ENCODE measurements at regions not wholly inside any gene's neighbourhood (a gene's known extent, or its start where the extent isn't known, plus 50 kb on each side); places are given as distances from the start of the nearest gene placed in this dataset.
A peak's percentile ranks its signal among the peaks of the same experiment; 100 is the strongest.

GRCh38 chrX:40247848-40248622, 150.3 kb upstream of the BCOR start:
- H3K9me3 ChIP-seq, result no peaks in the 10 kb centered on the region
- no peaks in the 10 kb centered on the region for H3K36me3 ChIP-seq
- peaks cover 27% of the 10 kb centered on the region for H3K4me1 ChIP-seq
- peak overlapping the region; percentile 6 for H3K4me3 ChIP-seq (ENCODE audit: low read depth, low read length)
- DNase-seq, result peak; percentile 73
- TF ChIP-seq CTCF (IDR thresholded peaks at IDR 0.05; ENCODE audit: low read depth, low read length), result no peak
- H3K27me3 ChIP-seq, result no peaks in the 10 kb centered on the region

- H3K9me3 ChIP-seq, result no peaks in the 10 kb centered on the region
- DNase-seq, result no peak
- H3K36me3 ChIP-seq, result no peaks in the 10 kb centered on the region
- no peaks in the 10 kb centered on the region for H3K27me3 ChIP-seq
- TF ChIP-seq CTCF (IDR thresholded peaks at IDR 0.05; ENCODE audit: low read depth, low read length), result no peak
- H3K4me3 ChIP-seq (ENCODE audit: low read depth, low read length), result no peak overlapping the region
- H3K4me1 ChIP-seq, result peaks cover 27% of the 10 kb centered on the region
Observed at GRCh38 chrX:40247382-40247781, 149.6 kb upstream of the BCOR start.

GRCh38 chrX:40245488-40246071, 147.8 kb upstream of the BCOR start:
- Histone ChIP-seq H3K27me3 (no peaks in the 10 kb centered on the region), H3K4me3 (ENCODE audit: low read depth, low read length) (no peak overlapping the region), H3K4me1 (peaks cover 27% of the 10 kb centered on the region), H3K9me3 (no peaks in the 10 kb centered on the region), H3K36me3 (no peaks in the 10 kb centered on the region)
- no peak for TF ChIP-seq CTCF (IDR thresholded peaks at IDR 0.05; ENCODE audit: low read depth, low read length)
- DNase-seq, result no peak

DNA sequence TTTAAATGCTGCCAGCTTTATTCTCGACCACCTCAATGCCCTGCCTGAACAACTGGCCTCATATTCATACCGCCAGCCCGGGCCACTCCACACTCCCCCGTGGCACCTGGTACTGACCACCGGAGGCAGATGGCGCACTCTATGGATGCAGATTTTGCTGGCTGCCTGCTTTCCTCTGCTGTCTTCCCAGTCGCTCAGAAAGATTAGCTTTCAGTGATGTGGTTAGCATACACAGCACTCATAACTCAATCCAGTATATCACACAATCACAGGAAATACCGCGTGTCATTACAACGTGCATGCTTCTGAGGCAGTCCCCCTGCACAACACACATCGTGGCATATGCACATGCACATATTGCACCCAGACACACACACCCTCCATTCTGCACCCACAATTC, 147.2 kb upstream of the BCOR start:
- TF ChIP-seq CTCF (IDR thresholded peaks at IDR 0.05; ENCODE audit: low read depth, low read length), result peak; percentile 29
- H3K4me3 ChIP-seq (ENCODE audit: low read depth, low read length), result no peak overlapping the region
- H3K36me3 ChIP-seq, result no peaks in the 10 kb centered on the region
- DNase-seq, result peak; percentile 67
- no peaks in the 10 kb centered on the region for H3K27me3 ChIP-seq
- no peaks in the 10 kb centered on the region for H3K9me3 ChIP-seq
- H3K4me1 ChIP-seq, result peaks cover 28% of the 10 kb centered on the region

DNA sequence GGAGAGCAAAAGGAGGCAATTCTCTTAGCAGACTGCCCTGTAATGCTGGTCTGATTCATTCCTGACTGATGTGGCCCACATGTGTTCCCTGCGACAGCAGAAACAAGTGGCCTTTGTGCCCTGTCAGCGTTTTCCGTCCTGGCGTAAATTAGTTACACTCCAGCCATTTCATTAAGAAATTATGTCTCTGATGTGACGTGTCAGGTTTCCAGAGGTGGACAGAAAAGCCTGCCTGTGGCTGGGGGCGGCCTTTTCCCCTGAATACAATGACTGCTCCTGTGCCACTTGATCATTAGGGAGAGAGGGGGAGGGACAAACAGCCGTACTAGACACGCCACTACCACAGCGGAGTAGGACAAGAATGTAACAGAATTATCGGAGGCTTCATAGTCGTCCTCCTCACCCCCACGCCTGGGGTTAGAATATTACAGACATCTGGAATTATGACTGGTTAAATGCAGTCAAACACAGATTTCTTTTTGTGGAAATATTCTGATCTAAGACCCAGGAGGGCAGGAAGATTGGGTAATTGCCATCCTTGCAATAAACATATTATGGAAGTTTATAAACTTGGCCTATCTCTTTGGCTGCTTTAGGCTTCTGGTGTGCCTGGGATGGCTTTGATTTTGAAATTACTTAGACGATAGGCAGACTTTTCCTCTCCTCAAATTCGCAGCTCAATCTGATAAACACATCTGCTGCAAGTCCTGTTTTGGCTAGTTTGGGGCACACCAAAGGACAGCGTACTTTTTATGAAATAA, 146.2 kb upstream of the BCOR start:
- no peak for TF ChIP-seq CTCF (IDR thresholded peaks at IDR 0.05; ENCODE audit: low read depth, low read length)
- Histone ChIP-seq H3K9me3 (no peaks in the 10 kb centered on the region), H3K4me3 (ENCODE audit: low read depth, low read length) (peak overlapping the region; percentile 23; the same call in 1 of the 2 replicates), H3K36me3 (no peaks in the 10 kb centered on the region), H3K4me1 (peaks cover 27% of the 10 kb centered on the region), H3K27me3 (no peaks in the 10 kb centered on the region)
- DNase-seq, result peak; percentile 49

Measured in BE2C (cell line).